Left lung (tissue), 4 donors: ENCODE measurements at regions not wholly inside any gene's neighbourhood (a gene's known extent, or its start where the extent isn't known, plus 50 kb on each side); places are given as distances from the start of the nearest gene placed in this dataset.

Experiments used
- ATAC-seq: fragments of 200-7000 bp; cut with Tn5 transposase; one replicate; pipeline ENCODE4 v1.9.1; 2020; ENCODE audit warnings: moderate library complexity
- DNase-seq, 4 donors: peaks; one replicate each; pipeline ENCODE4 v3.0.0-alpha.2; 2013 to 2020
- H3K27ac ChIP-seq, 2 donors: fragments of 200-600 bp; sonication (generic) in 1 of 2; one replicate each; pipeline versions ENCODE4 v1.5.0 to v1.8.0; 2020 to 2021
- H3K27me3 ChIP-seq, 2 donors: fragments of 200-600 bp; sonication (generic) in 1 of 2; one replicate each; pipeline versions ENCODE4 v1.5.0 to v1.8.0; 2020 to 2021
- H3K36me3 ChIP-seq, 2 donors: fragments of 200-600 bp; sonication (generic) in 1 of 2; one replicate each; pipeline versions ENCODE4 v1.5.0 to v1.8.0; 2020 to 2021
- H3K4me1 ChIP-seq, 2 donors: fragments of 200-600 bp; one replicate each; pipeline ENCODE4 v1.8.0; 2021
- H3K4me3 ChIP-seq, 2 donors: fragments of 200-600 bp; sonication (generic) in 1 of 2; one replicate each; pipeline versions ENCODE4 v1.5.0 to v1.8.0; 2020 to 2021; ENCODE audit warnings: mild to moderate bottlenecking in 1 of 2
- H3K9me3 ChIP-seq, 2 donors: fragments of 200-600 bp; sonication (generic) in 1 of 2; one replicate each; pipeline versions ENCODE4 v1.5.0 to v1.8.0; 2020 to 2021
- intact Hi-C, 2 donors: fragments of 100-400 bp; cut with DNase I; formaldehyde crosslinking; loops; one replicate each; pipeline versions ENCODE4 v1.11.2 to v1.14.2; 2022
- TF ChIP-seq, protein P1 (sequence below), 2 donors: fragments of 200-600 bp; sonication (generic) in 1 of 2; IDR thresholded peaks; one replicate each; pipeline versions ENCODE4 v1.5.0 to v1.8.0; 2021; ENCODE audit warnings: antibody characterized with exemption in 2 of 2
- donor health status: DM: no; HTN: yes; CAD: no.
- donor health status: DM: no; HTN: no; CAD: no.

DNA sequence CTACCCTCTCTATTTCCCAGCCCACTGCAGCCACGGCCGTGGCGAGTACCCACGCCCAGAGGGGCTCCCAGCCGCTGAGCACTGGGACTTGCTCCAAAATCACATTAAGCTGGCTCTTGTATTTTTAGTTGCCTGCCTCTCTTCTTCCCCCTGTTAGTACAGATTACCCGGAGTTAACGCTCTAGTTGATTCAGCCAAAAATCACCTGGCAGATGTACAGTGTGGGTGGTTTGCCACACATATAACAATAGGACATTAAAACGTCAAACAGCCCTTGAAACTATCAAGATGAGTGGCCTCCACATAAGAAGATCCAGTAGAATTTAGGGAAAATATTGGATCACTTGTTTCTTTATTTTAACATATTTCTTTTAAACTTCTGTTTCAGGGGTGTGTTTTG, 268.8 kb upstream of the PRDM1 start:
- Histone ChIP-seq H3K9me3 (peaks cover 0 to 3% of the 10 kb centered on the region in 2 donors), H3K27ac (no peak overlapping the region), H3K36me3 (no peaks in the 10 kb centered on the region), H3K27me3 (peaks cover 0 to 2% of the 10 kb centered on the region in 2 donors), H3K4me3 (no peak overlapping the region), H3K4me1 (no peaks in the 10 kb centered on the region)
- ATAC-seq (no peak), DNase-seq (no peak)
- intact Hi-C loops, result no loop called here
- TF ChIP-seq, protein P1, sequence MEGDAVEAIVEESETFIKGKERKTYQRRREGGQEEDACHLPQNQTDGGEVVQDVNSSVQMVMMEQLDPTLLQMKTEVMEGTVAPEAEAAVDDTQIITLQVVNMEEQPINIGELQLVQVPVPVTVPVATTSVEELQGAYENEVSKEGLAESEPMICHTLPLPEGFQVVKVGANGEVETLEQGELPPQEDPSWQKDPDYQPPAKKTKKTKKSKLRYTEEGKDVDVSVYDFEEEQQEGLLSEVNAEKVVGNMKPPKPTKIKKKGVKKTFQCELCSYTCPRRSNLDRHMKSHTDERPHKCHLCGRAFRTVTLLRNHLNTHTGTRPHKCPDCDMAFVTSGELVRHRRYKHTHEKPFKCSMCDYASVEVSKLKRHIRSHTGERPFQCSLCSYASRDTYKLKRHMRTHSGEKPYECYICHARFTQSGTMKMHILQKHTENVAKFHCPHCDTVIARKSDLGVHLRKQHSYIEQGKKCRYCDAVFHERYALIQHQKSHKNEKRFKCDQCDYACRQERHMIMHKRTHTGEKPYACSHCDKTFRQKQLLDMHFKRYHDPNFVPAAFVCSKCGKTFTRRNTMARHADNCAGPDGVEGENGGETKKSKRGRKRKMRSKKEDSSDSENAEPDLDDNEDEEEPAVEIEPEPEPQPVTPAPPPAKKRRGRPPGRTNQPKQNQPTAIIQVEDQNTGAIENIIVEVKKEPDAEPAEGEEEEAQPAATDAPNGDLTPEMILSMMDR (IDR thresholded peaks at IDR 0.05), result no peak

DNA sequence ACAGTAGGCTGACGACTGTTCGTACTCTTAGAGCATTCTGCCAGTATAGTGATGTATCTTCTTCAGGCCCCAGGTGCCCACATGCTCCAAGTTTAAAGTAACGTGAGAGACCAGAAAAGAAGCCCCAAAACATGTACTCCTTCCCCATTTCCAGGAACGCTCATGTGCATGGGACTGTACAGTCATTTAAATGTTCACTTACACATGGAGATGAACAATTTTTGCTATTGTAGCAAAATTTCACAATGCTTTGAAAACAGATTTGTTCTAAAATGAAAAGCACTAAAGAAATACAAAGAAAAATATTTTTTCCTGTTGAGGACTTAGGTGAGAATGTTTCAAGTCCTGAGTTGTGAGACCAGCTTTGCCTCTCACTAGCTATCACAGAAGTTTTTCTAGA, 269.3 kb upstream of the PRDM1 start:
- TF ChIP-seq, protein P1 (IDR thresholded peaks at IDR 0.05), result no peak
- H3K27ac ChIP-seq, result no peak overlapping the region

DNA sequence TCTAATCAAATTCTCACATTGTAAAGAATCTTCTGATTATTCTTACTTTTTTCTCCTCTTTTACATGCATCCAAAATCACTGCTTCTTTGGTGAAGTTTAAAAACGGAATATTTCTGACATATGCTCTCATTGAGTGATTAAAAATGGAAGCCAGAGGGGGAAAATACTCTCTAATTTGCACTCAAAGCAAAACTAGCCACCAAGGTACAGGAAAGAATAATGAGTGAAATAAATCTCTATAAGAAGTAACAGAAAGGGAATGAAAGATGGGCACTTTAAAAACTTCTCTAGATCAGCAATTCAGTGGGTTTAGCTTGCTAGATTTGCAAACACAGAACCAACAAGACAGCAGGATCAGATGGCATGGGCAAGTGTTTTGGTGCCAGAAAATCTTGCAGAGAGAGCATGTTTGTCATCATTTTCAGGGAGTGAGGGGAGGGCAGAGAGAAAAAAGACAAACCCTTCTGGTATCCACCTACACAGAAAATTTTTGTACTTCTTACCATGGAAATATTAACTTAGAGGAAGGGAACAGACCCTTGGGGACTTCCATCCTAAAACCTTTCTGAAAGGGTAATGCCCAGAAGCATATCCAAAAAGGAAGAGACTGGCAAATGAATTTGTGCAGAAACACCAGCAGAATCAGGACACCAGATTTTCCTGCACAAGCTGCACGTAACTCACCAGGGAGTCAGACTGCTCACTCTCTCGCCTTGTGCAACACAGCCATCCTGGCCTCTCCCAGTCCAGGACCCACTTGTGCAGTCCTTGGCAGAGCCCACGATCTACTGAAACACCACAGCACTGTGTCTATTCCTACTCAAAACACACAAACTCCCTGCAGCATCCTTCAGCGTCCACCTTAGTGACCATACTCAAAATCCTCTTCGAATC, 270.2 kb upstream of the PRDM1 start:
- intact Hi-C loops, result no loop called here

More for the DNA sequence above, 269.3 kb upstream of the PRDM1 start:
- ATAC-seq, result no peak
- no peak for DNase-seq
- no peaks in the 10 kb centered on the region for H3K9me3 ChIP-seq
- H3K36me3 ChIP-seq, result no peaks in the 10 kb centered on the region
- H3K4me1 ChIP-seq, result no peaks in the 10 kb centered on the region
- H3K27me3 ChIP-seq, result peaks cover 0 to 7% of the 10 kb centered on the region in 2 donors
- no peak overlapping the region for H3K4me3 ChIP-seq
- intact Hi-C loops, result no loop called here

DNA sequence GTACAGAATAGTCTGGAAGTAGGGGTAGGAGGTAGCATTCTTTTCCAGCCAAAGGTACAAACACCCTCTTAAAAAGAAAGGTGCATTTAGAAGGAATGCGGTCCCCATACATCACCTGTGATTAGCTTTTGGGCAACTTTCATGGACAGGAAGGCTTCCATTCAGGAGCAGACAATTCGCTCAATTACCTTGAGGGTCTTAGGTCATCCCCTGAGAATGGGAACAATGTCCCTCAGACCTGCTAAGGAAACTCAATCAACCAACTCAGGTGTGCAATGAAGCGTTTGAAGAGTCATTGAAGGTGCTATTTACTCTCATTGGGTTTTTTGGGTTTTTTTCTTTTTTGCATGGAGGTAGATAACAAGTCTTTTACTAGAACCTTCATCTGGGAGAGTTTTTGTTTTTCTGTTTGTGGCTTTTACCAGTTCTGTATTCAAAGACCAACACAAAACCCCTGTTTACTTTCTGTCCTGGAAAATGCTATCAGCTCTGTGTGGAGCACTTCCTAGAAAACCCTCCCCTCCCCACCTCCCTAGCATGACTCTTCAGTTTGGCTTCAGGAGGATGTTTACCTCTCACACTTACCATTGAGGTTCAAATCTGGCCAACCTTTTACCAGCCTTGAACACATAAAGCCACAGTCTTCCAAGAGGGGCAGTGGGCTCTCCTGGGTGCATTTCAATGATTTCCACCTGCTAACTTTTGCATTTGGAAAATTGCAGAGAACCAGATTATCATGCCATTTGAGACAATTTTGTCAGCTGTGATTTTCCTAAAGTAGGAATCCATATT, 271.2 kb upstream of the PRDM1 start:
- Histone ChIP-seq H3K9me3 (no peaks in the 10 kb centered on the region), H3K4me3 (no peak overlapping the region), H3K27me3 (peaks cover 0 to 20% of the 10 kb centered on the region in 2 donors), H3K36me3 (no peaks in the 10 kb centered on the region), H3K4me1 (peaks cover 8 to 12% of the 10 kb centered on the region in 2 donors), H3K27ac (no peak overlapping the region)
- ATAC-seq (no peak), DNase-seq (no peak)
- TF ChIP-seq, protein P1 (IDR thresholded peaks at IDR 0.05), result no peak
- intact Hi-C loops, result no loop called here

More for the DNA sequence above, 270.2 kb upstream of the PRDM1 start:
- Histone ChIP-seq H3K4me1 (peaks cover 0 to 2% of the 10 kb centered on the region in 2 donors), H3K4me3 (no peak overlapping the region), H3K9me3 (no peaks in the 10 kb centered on the region), H3K27me3 (peaks cover 0 to 14% of the 10 kb centered on the region in 2 donors), H3K36me3 (no peaks in the 10 kb centered on the region), H3K27ac (no peak overlapping the region)
- ATAC-seq (no peak), DNase-seq (no peak)
- TF ChIP-seq, protein P1 (IDR thresholded peaks at IDR 0.05), result no peak
